Caco-2 (cell line): ENCODE measurements at regions not wholly inside any gene's neighbourhood (a gene's known extent, or its start where the extent isn't known, plus 50 kb on each side); places are given as distances from the start of the nearest gene placed in this dataset.

Experiments
- BruUV-seq: library from RNA; stranded (reverse); fragments of 400-500 nt; replicated peaks from 2 replicates; lab custom pipeline; 2021; lab: Mats Ljungman, UMichigan
- CTCF ChIA-PET: fragments of 300-600 bp; sonication (Branson Sonifier 250); formaldehyde crosslinking; loops from one replicate; lab custom pipeline; 2022; ENCODE audit warnings: antibody characterized with exemption; lab: Charles Lee
- POLR2A ChIA-PET: fragments of 300-600 bp; sonication (Branson Sonifier 250); formaldehyde crosslinking; loops from one replicate; lab custom pipeline; 2022; ENCODE audit warnings: antibody characterized with exemption; lab: Charles Lee
- DNase-seq, 2 experiments: peaks; one replicate each; pipeline versions ENCODE4 v3.0.0 to v3.0.0-alpha.2; 2020 to 2022
- H3K27me3 ChIP-seq: replicated peaks from 2 replicates; pipeline ENCODE4 v1.6.0; 2011; ENCODE audit warnings: low read length; ENCODE audit not compliant: control insufficient read depth, insufficient read depth
- H3K36me3 ChIP-seq: 2 replicates; pipeline ENCODE4 v1.5.1; 2011; ENCODE audit warnings: low read length; ENCODE audit not compliant: control insufficient read depth, insufficient read depth
- H3K4me1 ChIP-seq: fragments of 250-450 bp; sonication (Bioruptor Pico); 2 replicates; pipeline ENCODE4 v1.5.1; 2020; ENCODE audit warnings: mild to moderate bottlenecking
- H3K4me3 ChIP-seq: 2 replicates; pipeline ENCODE4 v1.5.1; 2011; ENCODE audit warnings: low read depth, mild to moderate bottlenecking, control low read depth, low read length
- H3K9me3 ChIP-seq: fragments of 250-450 bp; sonication (Bioruptor Pico); 2 replicates; pipeline ENCODE4 v1.5.1; 2020; ENCODE audit warnings: mild to moderate bottlenecking, moderate library complexity
- H3K27ac Mint-ChIP-seq: one replicate; pipeline ENCODE4 v1.8.0; 2022; ENCODE audit warnings: mixed read lengths; ENCODE audit not compliant: unreplicated experiment
- H3K27me3 Mint-ChIP-seq: one replicate; pipeline ENCODE4 v1.8.0; 2022; ENCODE audit warnings: mixed read lengths; ENCODE audit not compliant: insufficient read depth, unreplicated experiment
- H3K36me3 Mint-ChIP-seq: one replicate; pipeline ENCODE4 v1.8.0; 2022; ENCODE audit warnings: mild to moderate bottlenecking, mixed read lengths; ENCODE audit not compliant: insufficient read depth, unreplicated experiment
- H3K4me1 Mint-ChIP-seq: one replicate; pipeline ENCODE4 v1.8.0; 2022; ENCODE audit warnings: low read depth, mixed read lengths; ENCODE audit not compliant: unreplicated experiment
- H3K4me3 Mint-ChIP-seq: one replicate; pipeline ENCODE4 v1.8.0; 2022; ENCODE audit warnings: mild to moderate bottlenecking, moderate library complexity, mixed read lengths; ENCODE audit not compliant: unreplicated experiment
- H3K9me3 Mint-ChIP-seq: one replicate; pipeline ENCODE4 v1.8.0; 2022; ENCODE audit warnings: mixed read lengths; ENCODE audit not compliant: unreplicated experiment
- intact Hi-C: fragments of 100-400 bp; cut with micrococcal nuclease; formaldehyde crosslinking; loops from one replicate; pipeline ENCODE4 v1.10.0; 2022; ENCODE audit not compliant: unreplicated experiment
- TF ChIP-seq, protein P1 (sequence below), 2 experiments: fragments of 200-600 bp in 1 of 2; IDR thresholded peaks; 1 replicate in 1 of 2; 2 replicates in 1 of 2; pipeline versions ENCODE4 v1.5.1 to v1.8.0; 2011 to 2022; ENCODE audit warnings: antibody characterized with exemption in 1 of 2, control low read depth in 1 of 2, inconsistent platforms in 1 of 2, low read depth in 1 of 2, low read length in 1 of 2, mild to moderate bottlenecking in 1 of 2, moderate library complexity in 1 of 2; ENCODE audit not compliant: insufficient read depth in 1 of 2, severe bottlenecking in 1 of 2, unreplicated experiment in 1 of 2

DNA sequence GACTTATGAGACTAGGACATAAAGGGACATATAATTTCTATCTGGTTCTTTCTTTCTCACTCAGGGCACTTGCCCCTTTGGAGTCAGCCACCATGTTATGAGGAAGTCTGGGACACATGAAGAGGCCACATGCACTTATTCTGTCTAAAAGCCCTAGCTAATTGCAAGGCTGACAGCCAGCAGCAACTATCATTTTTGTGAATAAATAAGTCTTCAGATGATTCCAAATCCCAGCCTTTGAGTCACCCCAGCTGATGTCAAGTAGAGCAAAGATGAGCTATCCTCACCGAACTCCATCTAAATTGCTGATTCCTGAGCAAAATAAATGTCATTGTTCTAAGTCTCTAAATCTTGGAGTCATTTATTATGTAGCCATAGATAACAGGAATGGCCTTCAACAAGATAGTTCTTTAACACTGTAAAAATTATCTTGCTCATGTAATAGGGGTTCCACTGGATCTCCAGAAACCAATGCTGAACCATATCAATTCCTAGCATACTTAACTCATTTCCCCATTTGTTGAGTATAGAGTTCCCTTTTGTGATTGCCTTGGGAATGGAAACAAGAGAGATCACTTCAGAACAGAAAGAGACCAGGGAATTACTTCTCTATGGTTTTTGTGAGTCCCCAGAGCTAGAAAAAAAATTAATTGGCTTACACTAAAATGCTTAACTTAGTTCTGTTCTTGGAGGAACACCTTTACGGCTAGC lies 50.6 kb upstream of the FN1 start:
- H3K4me3 Mint-ChIP-seq = no peak overlapping the region
- Histone ChIP-seq H3K27me3 (no peaks in the 10 kb centered on the region), H3K36me3 (no peaks in the 10 kb centered on the region), H3K9me3 (no peaks in the 10 kb centered on the region), H3K4me1 (no peaks in the 10 kb centered on the region), H3K4me3 (no peak overlapping the region)
- H3K36me3 Mint-ChIP-seq = no peaks in the 10 kb centered on the region
- ChIA-PET CTCF (interaction anchor here (0.5 kb wide), 1 partner anchor 17 kb away, joined by 3 read pairs; no protein-coding TSS in a partner anchor), POLR2A (no interaction called here)
- no TSS peak for BruUV-seq
- TF ChIP-seq, protein P1, sequence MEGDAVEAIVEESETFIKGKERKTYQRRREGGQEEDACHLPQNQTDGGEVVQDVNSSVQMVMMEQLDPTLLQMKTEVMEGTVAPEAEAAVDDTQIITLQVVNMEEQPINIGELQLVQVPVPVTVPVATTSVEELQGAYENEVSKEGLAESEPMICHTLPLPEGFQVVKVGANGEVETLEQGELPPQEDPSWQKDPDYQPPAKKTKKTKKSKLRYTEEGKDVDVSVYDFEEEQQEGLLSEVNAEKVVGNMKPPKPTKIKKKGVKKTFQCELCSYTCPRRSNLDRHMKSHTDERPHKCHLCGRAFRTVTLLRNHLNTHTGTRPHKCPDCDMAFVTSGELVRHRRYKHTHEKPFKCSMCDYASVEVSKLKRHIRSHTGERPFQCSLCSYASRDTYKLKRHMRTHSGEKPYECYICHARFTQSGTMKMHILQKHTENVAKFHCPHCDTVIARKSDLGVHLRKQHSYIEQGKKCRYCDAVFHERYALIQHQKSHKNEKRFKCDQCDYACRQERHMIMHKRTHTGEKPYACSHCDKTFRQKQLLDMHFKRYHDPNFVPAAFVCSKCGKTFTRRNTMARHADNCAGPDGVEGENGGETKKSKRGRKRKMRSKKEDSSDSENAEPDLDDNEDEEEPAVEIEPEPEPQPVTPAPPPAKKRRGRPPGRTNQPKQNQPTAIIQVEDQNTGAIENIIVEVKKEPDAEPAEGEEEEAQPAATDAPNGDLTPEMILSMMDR (IDR thresholded peaks at IDR 0.05; ENCODE audit: insufficient read depth in 1 of 2, low read depth in 1 of 2, low read length in 1 of 2, severe bottlenecking in 1 of 2, unreplicated experiment in 1 of 2) = no peak
- H3K27me3 Mint-ChIP-seq = no peaks in the 10 kb centered on the region
- peaks cover 19% of the 10 kb centered on the region for H3K9me3 Mint-ChIP-seq
- no peak for DNase-seq
- H3K4me1 Mint-ChIP-seq = peaks cover 7% of the 10 kb centered on the region
- intact Hi-C loops = no loop called here
- H3K27ac Mint-ChIP-seq = no peak overlapping the region
